ENCODE measurements at regions not wholly inside any gene's neighbourhood (a gene's known extent, or its start where the extent isn't known, plus 50 kb on each side); places are given as distances from the start of the nearest gene placed in this dataset.

DNA sequence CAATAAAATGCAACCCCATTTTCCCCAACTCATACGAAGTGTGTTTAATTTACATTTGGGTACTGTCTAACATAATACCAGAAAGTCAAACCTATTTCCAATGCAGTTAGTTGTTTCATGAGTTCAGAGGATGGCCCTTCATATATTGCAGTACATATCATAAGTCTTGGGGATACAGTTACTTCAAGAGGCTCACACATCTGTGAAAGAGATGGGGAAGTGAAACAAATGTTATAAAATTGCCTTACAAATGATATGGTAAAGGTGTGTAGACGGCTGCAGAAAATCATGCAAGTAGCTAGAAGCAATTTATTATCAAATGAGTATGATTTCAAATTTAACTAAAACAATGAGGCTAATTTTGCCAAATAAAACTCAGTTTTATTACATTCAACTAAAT lies 219.0 kb upstream of the CDH12 start:
- Histone ChIP-seq H3K36me3 (ENCODE audit: control insufficient read depth, insufficient read depth, low read length) (no peaks in the 10 kb centered on the region), H2AFZ (ENCODE audit: low read length) (no peak overlapping the region), H3K4me1 (ENCODE audit: control insufficient read depth, extremely low read depth, insufficient read depth, low read length) (no peaks in the 10 kb centered on the region), H3K9me3 (ENCODE audit: control insufficient read depth, insufficient read depth, low read depth, low read length) (no peaks in the 10 kb centered on the region), H3K4me3 (replicated peaks in 1 of 4; ENCODE audit: control extremely low read depth in 1 of 4, insufficient read depth in 1 of 4, low read depth in 3 of 4, low read length in 4 of 4) (no peak overlapping the region), H3K4me2 (ENCODE audit: extremely low read depth, insufficient read depth, low read length) (no peak overlapping the region), H3K9ac (ENCODE audit: insufficient read depth, low read length) (no peak overlapping the region), H4K20me1 (ENCODE audit: control insufficient read depth, extremely low read depth, insufficient read depth, low read length) (no peaks in the 10 kb centered on the region), H3K27me3 (ENCODE audit: control insufficient read depth, insufficient read depth, low read length) (no peaks in the 10 kb centered on the region), H3K79me2 (ENCODE audit: control insufficient read depth, insufficient read depth, low read length) (no peaks in the 10 kb centered on the region), H3K27ac (ENCODE audit: insufficient read depth, low read length) (no peak overlapping the region)
- no peak for TF ChIP-seq EZH2 (IDR thresholded peaks at IDR 0.05; ENCODE audit: low read length, missing control alignments)
- TF ChIP-seq, protein P1, sequence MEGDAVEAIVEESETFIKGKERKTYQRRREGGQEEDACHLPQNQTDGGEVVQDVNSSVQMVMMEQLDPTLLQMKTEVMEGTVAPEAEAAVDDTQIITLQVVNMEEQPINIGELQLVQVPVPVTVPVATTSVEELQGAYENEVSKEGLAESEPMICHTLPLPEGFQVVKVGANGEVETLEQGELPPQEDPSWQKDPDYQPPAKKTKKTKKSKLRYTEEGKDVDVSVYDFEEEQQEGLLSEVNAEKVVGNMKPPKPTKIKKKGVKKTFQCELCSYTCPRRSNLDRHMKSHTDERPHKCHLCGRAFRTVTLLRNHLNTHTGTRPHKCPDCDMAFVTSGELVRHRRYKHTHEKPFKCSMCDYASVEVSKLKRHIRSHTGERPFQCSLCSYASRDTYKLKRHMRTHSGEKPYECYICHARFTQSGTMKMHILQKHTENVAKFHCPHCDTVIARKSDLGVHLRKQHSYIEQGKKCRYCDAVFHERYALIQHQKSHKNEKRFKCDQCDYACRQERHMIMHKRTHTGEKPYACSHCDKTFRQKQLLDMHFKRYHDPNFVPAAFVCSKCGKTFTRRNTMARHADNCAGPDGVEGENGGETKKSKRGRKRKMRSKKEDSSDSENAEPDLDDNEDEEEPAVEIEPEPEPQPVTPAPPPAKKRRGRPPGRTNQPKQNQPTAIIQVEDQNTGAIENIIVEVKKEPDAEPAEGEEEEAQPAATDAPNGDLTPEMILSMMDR (conservative IDR thresholded peaks at IDR 0.05 in 1 of 2, IDR thresholded peaks at IDR 0.05 in 1 of 2; ENCODE audit: low read depth in 1 of 2, low read length in 2 of 2): no peak
- DNase-seq (ENCODE audit: low read depth in 2 of 2): no peak

DNA sequence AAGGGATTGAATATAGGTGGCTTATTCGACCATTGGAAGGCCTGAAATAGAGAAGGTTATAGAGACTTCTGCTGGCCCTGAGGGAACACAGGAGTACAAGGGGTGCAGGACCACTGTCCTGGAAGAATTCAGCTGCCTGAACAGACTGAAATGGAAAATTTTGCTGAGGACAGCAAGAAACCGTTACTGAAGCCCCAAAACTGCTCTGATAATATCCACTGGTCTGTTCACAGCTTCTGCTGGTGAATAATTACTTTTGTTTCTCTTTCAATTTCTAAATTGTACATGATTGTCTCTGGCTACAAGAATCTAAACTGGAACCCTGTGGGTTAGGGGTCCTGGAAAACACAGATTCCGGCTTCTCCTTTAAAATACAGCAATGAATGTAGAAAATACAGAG lies 218.5 kb upstream of the CDH12 start:
- no peaks in the 10 kb centered on the region for H3K4me1 ChIP-seq (ENCODE audit: control insufficient read depth, extremely low read depth, insufficient read depth, low read length)
- H3K27ac ChIP-seq (ENCODE audit: insufficient read depth, low read length): no peak overlapping the region
- DNase-seq (ENCODE audit: low read depth in 2 of 2): no peak
- no peak for TF ChIP-seq EZH2 (IDR thresholded peaks at IDR 0.05; ENCODE audit: low read length, missing control alignments)
- TF ChIP-seq, protein P1 (conservative IDR thresholded peaks at IDR 0.05 in 1 of 2, IDR thresholded peaks at IDR 0.05 in 1 of 2; ENCODE audit: low read depth in 1 of 2, low read length in 2 of 2): no peak
- H3K4me3 ChIP-seq (replicated peaks in 1 of 4; ENCODE audit: control extremely low read depth in 1 of 4, insufficient read depth in 1 of 4, low read depth in 3 of 4, low read length in 4 of 4): no peak overlapping the region
- H3K9ac ChIP-seq (ENCODE audit: insufficient read depth, low read length): no peak overlapping the region
- no peak overlapping the region for H3K4me2 ChIP-seq (ENCODE audit: extremely low read depth, insufficient read depth, low read length)
- H3K27me3 ChIP-seq (ENCODE audit: control insufficient read depth, insufficient read depth, low read length): no peaks in the 10 kb centered on the region
- H2AFZ ChIP-seq (ENCODE audit: low read length): no peak overlapping the region
- H3K79me2 ChIP-seq (ENCODE audit: control insufficient read depth, insufficient read depth, low read length): no peaks in the 10 kb centered on the region
- no peaks in the 10 kb centered on the region for H4K20me1 ChIP-seq (ENCODE audit: control insufficient read depth, extremely low read depth, insufficient read depth, low read length)
- no peaks in the 10 kb centered on the region for H3K9me3 ChIP-seq (ENCODE audit: control insufficient read depth, insufficient read depth, low read depth, low read length)
- H3K36me3 ChIP-seq (ENCODE audit: control insufficient read depth, insufficient read depth, low read length): no peaks in the 10 kb centered on the region

DNA sequence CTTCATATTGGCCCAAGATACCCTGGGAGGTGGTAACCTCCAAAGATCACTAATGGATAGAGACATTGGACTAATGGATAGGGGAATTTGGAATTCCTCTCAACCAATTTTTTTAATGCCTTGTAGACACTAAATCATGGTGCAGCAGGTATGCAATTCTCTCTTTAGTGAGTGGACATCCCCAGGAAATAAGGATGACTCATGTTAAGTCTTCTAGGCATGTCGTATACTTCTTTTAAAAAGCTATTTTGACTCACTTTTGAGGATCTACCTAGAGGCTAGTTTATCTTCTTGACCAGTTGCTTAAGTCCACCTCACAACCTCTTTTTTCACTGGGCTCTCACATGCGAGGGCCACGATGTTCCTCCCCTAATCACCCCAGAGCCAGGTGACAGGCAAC lies 211.6 kb upstream of the CDH12 start:
- H3K79me2 ChIP-seq (ENCODE audit: control insufficient read depth, insufficient read depth, low read length): no peaks in the 10 kb centered on the region
- H3K4me3 ChIP-seq (replicated peaks in 1 of 4; ENCODE audit: control extremely low read depth in 1 of 4, insufficient read depth in 1 of 4, low read depth in 3 of 4, low read length in 4 of 4): no peak overlapping the region
- no peak overlapping the region for H2AFZ ChIP-seq (ENCODE audit: low read length)
- no peaks in the 10 kb centered on the region for H3K36me3 ChIP-seq (ENCODE audit: control insufficient read depth, insufficient read depth, low read length)
- no peak overlapping the region for H3K9ac ChIP-seq (ENCODE audit: insufficient read depth, low read length)
- H3K27me3 ChIP-seq (ENCODE audit: control insufficient read depth, insufficient read depth, low read length): no peaks in the 10 kb centered on the region
- H4K20me1 ChIP-seq (ENCODE audit: control insufficient read depth, extremely low read depth, insufficient read depth, low read length): no peaks in the 10 kb centered on the region
- H3K4me1 ChIP-seq (ENCODE audit: control insufficient read depth, extremely low read depth, insufficient read depth, low read length): no peaks in the 10 kb centered on the region
- TF ChIP-seq EZH2 (IDR thresholded peaks at IDR 0.05; ENCODE audit: low read length, missing control alignments): no peak
- TF ChIP-seq, protein P1 (conservative IDR thresholded peaks at IDR 0.05 in 1 of 2, IDR thresholded peaks at IDR 0.05 in 1 of 2; ENCODE audit: low read depth in 1 of 2, low read length in 2 of 2): no peak
- no peak overlapping the region for H3K4me2 ChIP-seq (ENCODE audit: extremely low read depth, insufficient read depth, low read length)
- H3K27ac ChIP-seq (ENCODE audit: insufficient read depth, low read length): no peak overlapping the region
- H3K9me3 ChIP-seq (ENCODE audit: control insufficient read depth, insufficient read depth, low read depth, low read length): no peaks in the 10 kb centered on the region
- DNase-seq (ENCODE audit: low read depth in 2 of 2): no peak

Measured in fibroblast of lung (primary cell).